Mesothelial cell of epicardium (in vitro differentiated cells): ENCODE measurements at regions not wholly inside any gene's neighbourhood (a gene's known extent, or its start where the extent isn't known, plus 50 kb on each side); places are given as distances from the start of the nearest gene placed in this dataset.
A peak's percentile ranks its signal among the peaks of the same experiment; 100 is the strongest.

Source experiments
- DNase-seq, 2 experiments: peaks; one replicate each; pipeline ENCODE4 v3.0.0; 2021; ENCODE audit warnings: low spot score in 2 of 2; ENCODE audit not compliant: unreplicated experiment in 2 of 2
- H3K27ac Mint-ChIP-seq: 2 replicates; pipeline ENCODE4 v1.8.0; 2021; ENCODE audit warnings: mixed read lengths
- H3K27me3 Mint-ChIP-seq: 2 replicates; pipeline ENCODE4 v1.8.0; 2021; ENCODE audit warnings: low read depth, mixed read lengths
- H3K36me3 Mint-ChIP-seq: 2 replicates; pipeline ENCODE4 v1.8.0; 2021; ENCODE audit warnings: mixed read lengths
- H3K4me1 Mint-ChIP-seq: 2 replicates; pipeline ENCODE4 v1.8.0; 2021; ENCODE audit warnings: mixed read lengths
- H3K4me3 Mint-ChIP-seq: 2 replicates; pipeline ENCODE4 v1.8.0; 2021; ENCODE audit warnings: mild to moderate bottlenecking, moderate library complexity, mixed read lengths
- H3K9me3 Mint-ChIP-seq: 2 replicates; pipeline ENCODE4 v1.8.0; 2021; ENCODE audit warnings: mixed read lengths
- CTCF ChIP-seq: fragments of 200-600 bp; sonication (generic); IDR thresholded peaks from one replicate; pipeline ENCODE4 v1.5.0; 2021; ENCODE audit warnings: antibody characterized with exemption; ENCODE audit not compliant: unreplicated experiment

- TF ChIP-seq CTCF = no peak
- Mint-ChIP-seq H3K27me3 (peaks cover 2% of the 10 kb centered on the region), H3K4me1 (peaks cover 26% of the 10 kb centered on the region), H3K4me3 (no peak overlapping the region), H3K27ac (no peak overlapping the region), H3K9me3 (no peaks in the 10 kb centered on the region), H3K36me3 (no peaks in the 10 kb centered on the region)
- DNase-seq = no peak
These were observed 477.6 kb downstream of the NTRK2 start for GRCh38 chr9:85147046-85147640.

GRCh38 chr9:85142968-85143367 is 473.4 kb downstream of the NTRK2 start:
- Mint-ChIP-seq H3K27me3 (no peaks in the 10 kb centered on the region), H3K27ac (no peak overlapping the region), H3K4me1 (peaks cover 14% of the 10 kb centered on the region), H3K4me3 (no peak overlapping the region), H3K9me3 (no peaks in the 10 kb centered on the region), H3K36me3 (no peaks in the 10 kb centered on the region)
- TF ChIP-seq CTCF = peak; percentile 53
- DNase-seq = no peak

GRCh38 chr9:85142496-85142911 is 473.0 kb downstream of the NTRK2 start:
- no peak overlapping the region for H3K4me3 Mint-ChIP-seq
- no peak for TF ChIP-seq CTCF
- H3K9me3 Mint-ChIP-seq = no peaks in the 10 kb centered on the region
- H3K27me3 Mint-ChIP-seq = no peaks in the 10 kb centered on the region
- no peaks in the 10 kb centered on the region for H3K36me3 Mint-ChIP-seq
- peaks cover 16% of the 10 kb centered on the region for H3K4me1 Mint-ChIP-seq
- no peak for DNase-seq
- H3K27ac Mint-ChIP-seq = no peak overlapping the region

- Mint-ChIP-seq H3K27me3 (no peaks in the 10 kb centered on the region), H3K9me3 (peaks cover 17% of the 10 kb centered on the region), H3K4me1 (peaks cover 12% of the 10 kb centered on the region), H3K36me3 (no peaks in the 10 kb centered on the region), H3K27ac (no peak overlapping the region), H3K4me3 (no peak overlapping the region)
- DNase-seq = no peak
- TF ChIP-seq CTCF = no peak
These were observed 468.2 kb downstream of the NTRK2 start for GRCh38 chr9:85137696-85138095.

- TF ChIP-seq CTCF = no peak
- Mint-ChIP-seq H3K27me3 (no peaks in the 10 kb centered on the region), H3K4me1 (peaks cover 8% of the 10 kb centered on the region), H3K36me3 (no peaks in the 10 kb centered on the region), H3K27ac (no peak overlapping the region), H3K9me3 (peaks cover 18% of the 10 kb centered on the region), H3K4me3 (no peak overlapping the region)
- no peak for DNase-seq
These were observed 467.5 kb downstream of the NTRK2 start for GRCh38 chr9:85136987-85137386.

- H3K9me3 Mint-ChIP-seq = peaks cover 18% of the 10 kb centered on the region
- H3K36me3 Mint-ChIP-seq = no peaks in the 10 kb centered on the region
- H3K27ac Mint-ChIP-seq = no peak overlapping the region
- TF ChIP-seq CTCF = no peak
- H3K4me3 Mint-ChIP-seq = no peak overlapping the region
- no peaks in the 10 kb centered on the region for H3K27me3 Mint-ChIP-seq
- DNase-seq = no peak
- H3K4me1 Mint-ChIP-seq = peaks cover 4% of the 10 kb centered on the region
These were observed 467.0 kb downstream of the NTRK2 start for GRCh38 chr9:85136507-85136906.
